ENCODE measurements at regions not wholly inside any gene's neighbourhood (a gene's known extent, or its start where the extent isn't known, plus 50 kb on each side); places are given as distances from the start of the nearest gene placed in this dataset.

DNA sequence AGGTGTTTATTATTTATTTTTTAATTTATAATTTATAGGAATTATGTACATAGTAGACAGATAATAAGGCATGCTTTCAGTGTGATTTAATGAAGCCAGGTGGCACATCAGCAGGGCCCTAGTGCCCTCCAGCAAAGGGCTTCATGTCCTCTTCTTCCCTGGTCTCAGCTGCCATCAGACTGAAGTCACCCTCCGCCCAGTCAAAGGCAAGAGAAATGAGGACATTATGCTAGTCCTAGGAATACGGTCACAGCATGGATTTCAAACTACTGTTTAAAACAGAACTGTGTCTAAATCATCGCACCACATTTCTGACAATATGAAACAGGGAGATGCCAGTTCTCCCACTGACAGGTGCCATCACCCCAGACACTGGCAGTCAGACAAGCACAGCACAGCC, 168.1 kb downstream of the SEC16B start:
- TF ChIP-seq POLR2A (IDR thresholded peaks at IDR 0.05): no peak
- TF ChIP-seq, protein P1, sequence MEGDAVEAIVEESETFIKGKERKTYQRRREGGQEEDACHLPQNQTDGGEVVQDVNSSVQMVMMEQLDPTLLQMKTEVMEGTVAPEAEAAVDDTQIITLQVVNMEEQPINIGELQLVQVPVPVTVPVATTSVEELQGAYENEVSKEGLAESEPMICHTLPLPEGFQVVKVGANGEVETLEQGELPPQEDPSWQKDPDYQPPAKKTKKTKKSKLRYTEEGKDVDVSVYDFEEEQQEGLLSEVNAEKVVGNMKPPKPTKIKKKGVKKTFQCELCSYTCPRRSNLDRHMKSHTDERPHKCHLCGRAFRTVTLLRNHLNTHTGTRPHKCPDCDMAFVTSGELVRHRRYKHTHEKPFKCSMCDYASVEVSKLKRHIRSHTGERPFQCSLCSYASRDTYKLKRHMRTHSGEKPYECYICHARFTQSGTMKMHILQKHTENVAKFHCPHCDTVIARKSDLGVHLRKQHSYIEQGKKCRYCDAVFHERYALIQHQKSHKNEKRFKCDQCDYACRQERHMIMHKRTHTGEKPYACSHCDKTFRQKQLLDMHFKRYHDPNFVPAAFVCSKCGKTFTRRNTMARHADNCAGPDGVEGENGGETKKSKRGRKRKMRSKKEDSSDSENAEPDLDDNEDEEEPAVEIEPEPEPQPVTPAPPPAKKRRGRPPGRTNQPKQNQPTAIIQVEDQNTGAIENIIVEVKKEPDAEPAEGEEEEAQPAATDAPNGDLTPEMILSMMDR (IDR thresholded peaks at IDR 0.05): no peak
